ENCODE measurements at regions not wholly inside any gene's neighbourhood (a gene's known extent, or its start where the extent isn't known, plus 50 kb on each side); places are given as distances from the start of the nearest gene placed in this dataset.
"Not testable (repeated sequence)": the region's sequence is repeated elsewhere in the genome, so short reads cannot be mapped to it uniquely, and the experiment has no call there.

DNA sequence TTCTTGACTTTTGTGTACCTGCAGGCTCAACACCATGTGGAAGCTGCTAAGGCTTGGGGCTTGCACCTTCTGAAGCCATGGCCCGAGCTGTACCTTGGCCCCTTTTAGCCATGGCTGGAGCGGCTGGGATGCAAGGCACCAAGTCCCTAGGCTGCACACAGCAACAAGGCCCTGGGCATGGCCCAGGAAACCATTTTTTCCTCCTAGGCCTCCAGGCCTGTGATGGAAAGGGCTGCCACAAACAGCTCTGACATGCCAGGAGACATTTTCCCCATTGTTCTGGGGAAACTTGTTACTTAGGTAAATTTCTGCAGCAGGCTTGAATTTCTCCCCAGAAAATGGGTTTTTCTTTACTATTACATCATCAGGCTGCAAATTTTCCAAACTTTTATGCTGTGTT is 387.4 kb downstream of the GBA3 start:
- DNase-seq = not testable (repeated sequence)

GRCh38 chr4:23070848-23071570 is 378.3 kb downstream of the GBA3 start:
- DNase-seq = no peak

DNA sequence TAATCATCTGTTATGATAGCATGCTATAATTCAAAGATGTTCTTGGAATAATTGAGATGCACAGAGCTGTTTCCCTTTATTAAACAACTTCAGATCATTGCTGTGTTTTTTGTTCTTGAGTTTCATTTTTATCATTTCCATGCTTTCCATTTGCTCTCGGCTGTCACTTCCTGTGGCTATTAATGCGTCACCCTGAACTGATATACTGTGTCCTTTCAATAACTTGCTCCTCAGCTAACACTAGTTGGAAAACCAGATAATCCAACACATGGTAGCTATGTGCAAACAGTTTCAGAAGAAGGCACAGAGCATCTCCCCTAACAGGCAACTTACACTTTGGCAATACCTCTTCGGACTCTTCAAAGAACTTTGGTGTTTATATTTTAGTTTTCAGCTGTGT is 376.0 kb downstream of the GBA3 start:
- no peak for DNase-seq

DNA sequence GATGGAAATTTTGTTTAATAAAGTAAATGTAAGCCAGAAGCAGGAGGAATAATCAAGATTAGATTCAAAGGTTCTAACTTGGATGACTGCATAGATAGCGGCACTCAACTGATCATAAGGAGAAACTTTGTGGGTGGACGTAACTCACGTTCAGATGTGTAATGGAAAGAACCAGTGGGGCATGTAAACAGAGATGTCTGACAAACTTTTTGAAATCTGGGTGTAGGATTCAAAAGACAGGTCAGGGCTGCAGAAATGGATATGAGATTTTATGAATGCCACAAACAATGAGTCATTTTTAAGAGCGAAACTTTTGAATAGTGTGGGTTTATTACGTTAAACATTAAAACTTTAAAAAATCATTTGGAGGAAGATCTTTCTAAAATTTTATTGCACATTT is 375.6 kb downstream of the GBA3 start:
- DNase-seq = no peak

GRCh38 chr4:23062188-23062587 is 369.5 kb downstream of the GBA3 start:
- no peak for DNase-seq

DNA sequence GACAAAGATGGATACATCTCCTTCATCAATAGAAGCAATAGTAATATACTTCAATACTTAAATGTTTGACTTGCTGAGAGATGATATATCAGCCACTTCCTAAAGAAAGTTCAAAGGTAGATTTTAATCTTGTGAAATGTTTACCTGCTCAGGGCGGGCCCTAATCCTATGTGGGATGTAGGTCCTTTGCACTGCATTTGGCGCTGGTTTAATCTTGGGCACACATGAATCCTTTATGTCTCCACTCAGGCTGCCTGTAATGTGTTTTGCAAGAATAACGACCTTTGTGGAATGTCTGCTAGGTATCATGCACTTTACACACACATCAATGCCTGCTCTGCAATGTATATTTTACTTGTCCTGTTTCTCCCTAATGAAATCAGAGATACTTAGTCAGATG is 368.7 kb downstream of the GBA3 start:
- no peak for DNase-seq

DNA sequence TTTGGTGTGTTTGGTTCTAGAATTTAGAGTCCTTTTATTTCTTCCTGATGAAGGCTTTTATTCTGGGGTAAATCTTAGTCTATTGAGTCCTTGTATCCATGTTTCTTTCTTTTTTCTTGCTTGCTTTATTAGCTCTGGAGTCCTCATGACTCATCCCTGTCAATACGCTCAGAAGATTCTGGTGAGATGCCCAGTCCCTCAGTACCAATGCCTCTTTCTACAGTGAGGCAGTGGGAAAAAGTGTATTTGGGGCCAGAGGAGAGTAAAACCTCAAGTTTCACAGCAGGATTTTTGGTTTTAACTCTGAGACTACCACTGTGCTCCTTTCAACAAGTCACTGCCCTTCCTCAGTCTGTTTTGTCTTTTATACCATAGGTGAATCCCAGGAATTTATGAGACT is 368.0 kb downstream of the GBA3 start:
- DNase-seq = no peak

GRCh38 chr4:23058165-23058776 is 365.5 kb downstream of the GBA3 start:
- DNase-seq = no peak

DNA sequence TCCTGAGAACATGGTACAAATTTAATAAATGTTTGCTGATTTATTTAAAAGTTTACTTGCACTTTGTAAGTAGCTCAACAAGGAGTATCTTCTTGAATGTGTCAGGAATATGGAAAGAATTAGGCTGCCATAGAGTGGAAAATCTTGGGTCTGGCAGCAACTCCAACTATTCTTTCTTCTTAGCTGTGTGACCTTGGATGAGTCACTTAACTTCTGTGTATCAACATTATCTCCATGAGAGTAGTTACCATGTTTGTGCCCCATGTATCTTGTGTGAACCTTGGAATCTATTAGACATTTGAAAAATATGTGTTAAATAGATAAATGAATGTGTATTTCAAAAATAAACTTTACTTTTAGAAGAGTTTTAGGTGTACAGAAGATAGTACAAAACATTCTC is 348.8 kb downstream of the GBA3 start:
- no peak for DNase-seq

DNA sequence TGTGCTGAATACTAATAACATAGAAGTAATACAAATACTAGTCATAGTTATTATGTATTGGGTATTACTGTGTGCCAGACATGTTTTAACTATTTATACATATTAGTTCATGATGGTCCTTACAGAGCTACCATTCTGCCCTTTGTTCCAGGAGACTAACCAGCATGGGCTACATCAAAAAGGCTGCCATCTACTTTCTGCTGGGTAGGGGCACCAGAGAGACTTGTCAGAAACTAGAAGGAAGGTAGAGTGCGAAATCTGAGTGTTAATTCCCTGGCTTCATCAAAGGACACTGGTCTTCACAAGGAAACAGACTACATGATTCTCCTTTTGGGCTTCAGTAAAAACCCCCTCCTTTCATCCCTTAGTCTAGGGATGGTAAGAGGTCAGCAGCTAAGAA is 347.8 kb downstream of the GBA3 start:
- DNase-seq = no peak

GRCh38 chr4:23039818-23040217 is 347.1 kb downstream of the GBA3 start:
- DNase-seq = no peak

DNA sequence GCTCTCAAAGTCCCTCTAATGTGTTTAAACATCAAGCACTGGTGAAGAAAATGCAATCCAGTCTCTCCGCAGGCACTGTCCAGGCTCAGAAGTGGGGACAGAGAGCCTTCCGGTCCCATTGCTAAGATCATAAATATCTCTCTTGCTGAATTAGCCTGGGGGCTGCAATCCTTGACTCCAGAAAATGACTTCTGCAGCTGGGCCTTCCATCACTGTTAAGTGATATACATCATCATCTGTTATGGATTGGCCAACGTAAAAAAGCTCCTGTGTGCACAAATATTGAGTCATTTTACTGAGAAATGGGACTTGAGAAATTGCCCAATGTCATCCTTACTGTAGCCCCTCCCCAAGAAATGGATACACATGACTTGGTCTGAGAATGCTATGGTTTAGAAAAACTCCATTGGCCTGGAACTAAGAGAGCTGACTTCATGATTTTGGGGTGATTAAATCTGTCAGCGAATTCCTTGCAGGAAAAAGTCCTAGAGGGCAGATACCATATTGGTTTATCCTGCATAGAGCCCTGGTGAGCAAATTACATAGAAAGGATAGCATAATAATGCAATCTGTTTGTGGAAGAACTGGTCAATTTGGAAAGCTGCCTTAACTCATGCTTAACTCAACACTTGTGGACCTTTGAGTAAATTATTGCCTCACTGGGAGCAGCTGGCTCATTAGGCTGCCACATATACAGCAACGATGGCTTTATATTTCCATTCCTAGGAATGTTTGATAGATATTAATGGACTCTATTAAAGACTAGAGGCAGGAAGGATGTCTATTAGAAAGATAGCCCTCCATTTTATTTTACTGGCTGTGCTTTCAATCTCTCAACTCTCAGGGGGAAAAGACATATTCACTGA is 346.1 kb downstream of the GBA3 start:
- no peak for DNase-seq

DNA sequence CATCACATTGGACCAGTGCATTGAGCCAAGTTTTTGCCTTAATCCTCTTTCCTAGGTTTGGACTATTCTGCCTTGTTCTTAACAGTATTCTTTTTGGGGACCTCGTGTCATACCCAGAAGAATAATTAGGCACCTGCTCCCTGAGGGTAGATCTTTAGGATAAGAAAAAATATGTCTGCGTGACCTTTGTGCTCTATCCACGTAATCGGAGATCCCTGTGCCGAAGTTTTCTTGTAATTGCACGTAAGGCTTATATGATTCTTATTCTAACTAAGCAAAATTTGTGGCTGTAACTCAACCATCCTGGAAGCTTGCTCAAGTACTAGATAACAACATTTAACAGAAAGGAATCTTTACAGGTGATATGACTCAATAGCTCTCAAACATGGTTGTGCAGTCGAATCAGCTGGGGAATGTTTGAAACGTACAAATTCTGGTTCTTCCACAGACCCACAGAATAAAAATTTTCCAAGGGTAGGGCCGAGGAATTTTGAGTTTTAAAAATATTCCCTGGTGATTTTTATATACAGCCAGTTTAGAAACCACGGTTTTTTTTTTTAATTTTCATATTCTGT is 344.3 kb downstream of the GBA3 start:
- no peak for DNase-seq

DNA sequence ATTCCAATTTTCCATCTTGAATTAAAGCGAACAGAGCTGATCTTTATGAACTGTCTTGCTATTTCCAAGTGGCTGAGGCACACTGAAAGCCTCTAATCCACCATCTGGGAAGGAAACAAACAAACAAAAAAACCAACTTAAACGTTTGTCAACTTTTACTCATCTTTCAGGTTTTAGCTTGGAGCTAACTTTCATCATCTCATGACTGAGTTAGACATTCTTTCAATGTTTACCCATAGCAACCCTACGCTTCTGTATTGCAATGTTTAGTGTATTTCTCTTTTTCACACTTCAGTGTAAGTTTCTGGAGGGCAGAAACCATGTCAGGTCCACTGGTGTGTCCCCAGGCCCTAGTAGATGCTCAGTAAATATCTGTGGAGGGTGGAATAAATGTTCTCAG is 343.8 kb downstream of the GBA3 start:
- DNase-seq = no peak

- DNase-seq = no peak
Observed at GRCh38 chr4:23035521-23036056, 342.9 kb downstream of the GBA3 start.

- DNase-seq = no peak
Observed at GRCh38 chr4:23034731-23035130, 342.0 kb downstream of the GBA3 start.

GRCh38 chr4:23033796-23034195 is 341.1 kb downstream of the GBA3 start:
- DNase-seq = no peak

DNA sequence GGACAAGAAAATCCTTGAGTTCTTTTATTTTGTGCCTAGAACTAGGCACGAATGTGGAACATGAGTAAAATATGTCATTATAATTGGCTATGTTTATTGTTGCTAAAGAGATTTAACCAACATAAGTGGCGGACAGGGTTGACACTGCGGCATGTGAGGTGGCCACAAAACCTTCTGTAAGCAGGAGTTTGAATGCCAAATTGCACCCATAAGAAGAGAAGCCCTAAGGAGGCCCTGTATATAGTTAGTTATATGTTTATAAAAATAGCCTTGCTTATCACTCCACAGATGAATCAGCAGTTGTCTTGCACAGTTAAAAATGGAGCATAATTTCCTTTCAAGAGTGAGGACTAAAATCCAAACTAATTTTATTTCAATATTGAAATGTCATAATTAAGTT is 336.1 kb downstream of the GBA3 start:
- DNase-seq = no peak

GRCh38 chr4:23023666-23024065 is 330.9 kb downstream of the GBA3 start:
- no peak for DNase-seq

DNA sequence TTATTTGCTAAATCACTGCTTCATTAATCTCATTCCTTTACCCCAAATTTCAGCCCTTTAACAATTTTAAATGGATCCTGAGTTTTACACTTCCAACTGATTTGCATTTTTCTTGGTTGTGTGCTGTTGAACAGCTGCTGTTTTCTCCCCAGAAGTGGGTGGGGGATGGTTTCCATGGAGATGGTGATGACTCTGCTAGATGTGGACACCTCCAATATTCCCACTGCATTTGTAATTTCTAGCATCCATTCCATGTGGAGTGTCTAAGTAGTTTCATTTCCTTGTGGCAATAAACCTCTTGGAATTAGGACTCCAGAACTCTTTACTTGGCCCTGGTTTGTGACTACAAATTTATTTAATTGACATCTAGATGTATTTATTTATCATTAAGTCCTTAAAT is 330.4 kb downstream of the GBA3 start:
- DNase-seq = no peak

DNA sequence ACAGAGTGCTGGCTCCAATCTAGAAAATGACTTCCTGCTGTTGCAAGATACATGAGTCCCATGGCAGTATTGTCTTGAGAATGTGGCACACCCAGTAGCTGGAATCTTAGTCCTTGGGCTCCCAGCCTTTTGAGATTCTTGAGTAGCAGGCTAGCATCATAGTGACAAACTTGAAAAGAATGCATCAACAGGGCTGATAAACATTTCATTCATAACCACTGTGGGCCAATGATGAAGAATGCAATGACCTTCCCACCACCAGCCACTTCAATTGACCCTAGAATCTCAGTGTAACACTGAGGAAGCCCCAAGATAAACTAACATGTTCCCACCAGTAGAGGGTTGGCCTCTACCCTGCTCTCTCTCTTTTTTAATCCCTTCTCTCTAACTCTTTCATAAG is 329.3 kb downstream of the GBA3 start:
- no peak for DNase-seq

DNA sequence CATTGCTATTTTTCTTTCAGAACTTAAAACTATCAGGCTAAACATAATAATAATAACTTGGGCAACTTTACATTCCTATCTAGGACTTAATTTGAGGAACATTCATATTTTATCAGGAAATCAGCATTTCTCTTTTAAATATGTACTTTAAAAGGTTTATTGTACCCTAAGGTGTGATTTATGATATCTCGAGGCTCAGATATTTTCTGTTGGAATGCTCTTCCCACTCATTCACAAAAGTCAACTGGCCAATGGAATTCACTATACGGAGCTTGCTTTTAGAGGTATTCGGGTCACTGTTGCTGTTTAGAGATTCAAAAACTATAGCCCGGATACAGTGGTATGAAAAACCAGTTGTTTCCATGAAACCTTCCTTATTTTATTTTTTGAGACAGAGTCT is 328.3 kb downstream of the GBA3 start:
- DNase-seq = no peak

GRCh38 chr4:23020399-23020798 is 327.7 kb downstream of the GBA3 start:
- not testable (repeated sequence) for DNase-seq

Measured in T-helper 2 cell (primary cell).